Smooth muscle cell (in vitro differentiated cells): ENCODE measurements at regions not wholly inside any gene's neighbourhood (a gene's known extent, or its start where the extent isn't known, plus 50 kb on each side); places are given as distances from the start of the nearest gene placed in this dataset.

ENCODE experiments used
- DNase-seq: peaks from one replicate; lab custom pipeline; 2025; ENCODE audit not compliant: unreplicated experiment; lab: John Stamatoyannopoulos, UW
- H2AFZ ChIP-seq: fragments of 200-600 bp; sonication (generic); 2 replicates; pipeline ENCODE4 v1.6.0; 2016; ENCODE audit warnings: antibody characterized with exemption, low read depth, mild to moderate bottlenecking
- H3F3A ChIP-seq: fragments of 200-600 bp; sonication (generic); 2 replicates; pipeline ENCODE4 v1.6.0; 2017; ENCODE audit warnings: antibody characterized with exemption, low read depth
- H3K27ac ChIP-seq: fragments of 200-600 bp; sonication (generic); 2 replicates; pipeline ENCODE4 v1.5.1; 2016; ENCODE audit warnings: low read depth, mild to moderate bottlenecking
- H3K27me3 ChIP-seq: fragments of 200-600 bp; sonication (generic); 2 replicates; pipeline ENCODE4 v1.6.1; 2016; ENCODE audit warnings: low read depth, mild to moderate bottlenecking
- H3K36me3 ChIP-seq: fragments of 200-600 bp; sonication (generic); 2 replicates; pipeline ENCODE4 v1.5.1; 2016; ENCODE audit warnings: low read depth
- H3K4me1 ChIP-seq: fragments of 200-600 bp; sonication (generic); 2 replicates; pipeline ENCODE4 v1.5.1; 2016; ENCODE audit warnings: low read depth
- H3K4me2 ChIP-seq: fragments of 200-600 bp; sonication (generic); 2 replicates; pipeline ENCODE4 v1.6.0; 2016; ENCODE audit warnings: mild to moderate bottlenecking
- H3K4me3 ChIP-seq: fragments of 200-600 bp; sonication (generic); 2 replicates; pipeline ENCODE4 v1.5.1; 2016; ENCODE audit warnings: mild to moderate bottlenecking
- H3K79me2 ChIP-seq: fragments of 200-600 bp; sonication (generic); 2 replicates; pipeline ENCODE4 v1.6.0; 2016; ENCODE audit warnings: low read depth, mild to moderate bottlenecking
- H3K9ac ChIP-seq: fragments of 200-600 bp; sonication (generic); 2 replicates; pipeline ENCODE4 v1.6.0; 2016; ENCODE audit warnings: low read depth
- H3K9me3 ChIP-seq: fragments of 200-600 bp; sonication (generic); replicated peaks from 2 replicates; pipeline ENCODE4 v1.5.1; 2016; ENCODE audit warnings: low read depth
- H4K20me1 ChIP-seq: fragments of 200-600 bp; sonication (generic); 2 replicates; pipeline ENCODE4 v1.6.0; 2016; ENCODE audit warnings: low read depth
- CTCF ChIP-seq: fragments of 200-600 bp; sonication (generic); IDR thresholded peaks from 2 replicates; pipeline ENCODE4 v1.5.1; 2017; ENCODE audit warnings: borderline replicate concordance, mild to moderate bottlenecking, antibody characterized with exemption; ENCODE audit not compliant: insufficient read depth, poor library complexity, severe bottlenecking
- WGBS: methylation state at CpG from one replicate; pipeline ENCODE4 v1.1.7; 2016; ENCODE audit warnings: low lambda C conversion rate; 5-methylcytosine and 5-hydroxymethylcytosine counted together

GRCh38 chr22:49505337-49506009 lies 322.2 kb downstream of the BRD1 start:
- Histone ChIP-seq H3K27ac (no peak overlapping the region), H2AFZ (no peak overlapping the region), H3K4me2 (no peak overlapping the region), H3K4me3 (no peak overlapping the region), H4K20me1 (no peaks in the 10 kb centered on the region), H3F3A (no peaks in the 10 kb centered on the region), H3K4me1 (no peaks in the 10 kb centered on the region), H3K9ac (no peak overlapping the region), H3K79me2 (no peaks in the 10 kb centered on the region), H3K9me3 (no peaks in the 10 kb centered on the region), H3K27me3 (no peaks in the 10 kb centered on the region), H3K36me3 (no peaks in the 10 kb centered on the region)
- 95% methylated on average over 7 of the region's 7 CpGs for WGBS
- no peak for TF ChIP-seq CTCF
- no peak for DNase-seq

- no peaks in the 10 kb centered on the region for H3K4me1 ChIP-seq
- H2AFZ ChIP-seq: no peak overlapping the region
- 75% methylated on average over 6 of the region's 6 CpGs for WGBS
- H3K9ac ChIP-seq: no peak overlapping the region
- H3K9me3 ChIP-seq: no peaks in the 10 kb centered on the region
- peak overlapping the region; percentile 12 for H3K4me2 ChIP-seq
- no peaks in the 10 kb centered on the region for H4K20me1 ChIP-seq
- DNase-seq: no peak
- no peaks in the 10 kb centered on the region for H3F3A ChIP-seq
- H3K27ac ChIP-seq: no peak overlapping the region
- no peak for TF ChIP-seq CTCF
- no peaks in the 10 kb centered on the region for H3K36me3 ChIP-seq
- H3K79me2 ChIP-seq: no peaks in the 10 kb centered on the region
- H3K27me3 ChIP-seq: no peaks in the 10 kb centered on the region
- H3K4me3 ChIP-seq: no peak overlapping the region
These were observed 323.7 kb downstream of the BRD1 start for GRCh38 chr22:49503896-49504521.

GRCh38 chr22:49503321-49503720 lies 324.4 kb downstream of the BRD1 start:
- H4K20me1 ChIP-seq: no peaks in the 10 kb centered on the region
- 65% methylated on average over 1 of the region's 1 CpG for WGBS
- no peak for TF ChIP-seq CTCF
- no peaks in the 10 kb centered on the region for H3K79me2 ChIP-seq
- H3K4me2 ChIP-seq: peak overlapping the region; percentile 12
- no peak overlapping the region for H3K27ac ChIP-seq
- H2AFZ ChIP-seq: no peak overlapping the region
- no peaks in the 10 kb centered on the region for H3K27me3 ChIP-seq
- H3K9me3 ChIP-seq: no peaks in the 10 kb centered on the region
- no peaks in the 10 kb centered on the region for H3F3A ChIP-seq
- H3K36me3 ChIP-seq: no peaks in the 10 kb centered on the region
- H3K4me3 ChIP-seq: no peak overlapping the region
- no peak overlapping the region for H3K9ac ChIP-seq
- H3K4me1 ChIP-seq: no peaks in the 10 kb centered on the region
- DNase-seq: no peak
